ENCODE measurements at regions not wholly inside any gene's neighbourhood (a gene's known extent, or its start where the extent isn't known, plus 50 kb on each side); places are given as distances from the start of the nearest gene placed in this dataset.

GRCh38 chr5:61279725-61280124, 52.3 kb upstream of the ZSWIM6 start:
- TF ChIP-seq, protein P1, sequence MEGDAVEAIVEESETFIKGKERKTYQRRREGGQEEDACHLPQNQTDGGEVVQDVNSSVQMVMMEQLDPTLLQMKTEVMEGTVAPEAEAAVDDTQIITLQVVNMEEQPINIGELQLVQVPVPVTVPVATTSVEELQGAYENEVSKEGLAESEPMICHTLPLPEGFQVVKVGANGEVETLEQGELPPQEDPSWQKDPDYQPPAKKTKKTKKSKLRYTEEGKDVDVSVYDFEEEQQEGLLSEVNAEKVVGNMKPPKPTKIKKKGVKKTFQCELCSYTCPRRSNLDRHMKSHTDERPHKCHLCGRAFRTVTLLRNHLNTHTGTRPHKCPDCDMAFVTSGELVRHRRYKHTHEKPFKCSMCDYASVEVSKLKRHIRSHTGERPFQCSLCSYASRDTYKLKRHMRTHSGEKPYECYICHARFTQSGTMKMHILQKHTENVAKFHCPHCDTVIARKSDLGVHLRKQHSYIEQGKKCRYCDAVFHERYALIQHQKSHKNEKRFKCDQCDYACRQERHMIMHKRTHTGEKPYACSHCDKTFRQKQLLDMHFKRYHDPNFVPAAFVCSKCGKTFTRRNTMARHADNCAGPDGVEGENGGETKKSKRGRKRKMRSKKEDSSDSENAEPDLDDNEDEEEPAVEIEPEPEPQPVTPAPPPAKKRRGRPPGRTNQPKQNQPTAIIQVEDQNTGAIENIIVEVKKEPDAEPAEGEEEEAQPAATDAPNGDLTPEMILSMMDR (IDR thresholded peaks at IDR 0.05) = no peak
- no peak for TF ChIP-seq EZH2 (IDR thresholded peaks at IDR 0.05; ENCODE audit: borderline replicate concordance, insufficient read depth, low read depth, low read length, poor library complexity, severe bottlenecking)
